EL (cell line): ENCODE measurements at regions not wholly inside any gene's neighbourhood (a gene's known extent, or its start where the extent isn't known, plus 50 kb on each side); places are given as distances from the start of the nearest gene placed in this dataset.

Source experiments
- DNase-seq: peaks from one replicate; pipeline ENCODE4 v3.0.0-alpha.2; 2016

- DNase-seq, result no peak
Observed at GRCh38 chr16:5556158-5556810, 458.7 kb upstream of the EEF2KMT start.

DNA sequence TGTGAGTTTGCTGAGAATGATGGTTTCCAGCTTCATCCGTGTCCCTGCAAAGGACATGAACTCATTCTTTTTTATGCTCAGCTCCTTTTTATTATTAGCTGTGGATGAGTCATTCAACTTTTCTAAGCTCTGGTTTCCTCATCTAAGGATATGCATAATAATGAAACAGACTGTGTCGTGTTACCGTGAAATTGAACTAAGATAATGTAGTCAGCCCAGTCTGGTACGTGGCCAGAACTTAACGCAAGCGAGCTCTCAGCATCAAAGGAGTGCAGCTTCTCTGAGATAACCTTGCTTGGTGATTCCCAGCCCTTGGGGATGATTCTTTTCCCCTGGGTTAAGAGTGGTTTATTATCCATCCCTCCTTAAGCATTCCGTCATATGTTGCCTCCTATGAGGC, 454.3 kb upstream of the EEF2KMT start:
- DNase-seq, result no peak

DNA sequence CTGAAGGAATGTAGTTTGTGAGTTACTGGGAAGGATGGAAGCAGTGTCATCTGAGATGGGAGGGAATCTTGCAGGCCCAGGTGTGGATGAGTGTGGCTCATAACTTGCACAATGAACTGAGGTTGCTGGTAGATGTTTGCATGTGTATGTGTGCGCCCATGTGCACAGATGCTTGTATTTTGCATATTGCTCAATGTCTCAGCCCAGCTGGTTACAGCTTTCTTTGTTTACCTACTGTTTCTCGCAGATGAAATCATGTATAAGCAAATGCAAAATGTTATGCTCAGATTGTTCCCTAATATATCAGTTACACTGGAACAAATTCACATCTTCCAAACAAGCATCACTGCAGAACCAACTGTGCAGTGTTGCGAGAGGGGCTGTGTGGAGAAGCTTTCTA, 452.2 kb upstream of the EEF2KMT start:
- no peak for DNase-seq

DNA sequence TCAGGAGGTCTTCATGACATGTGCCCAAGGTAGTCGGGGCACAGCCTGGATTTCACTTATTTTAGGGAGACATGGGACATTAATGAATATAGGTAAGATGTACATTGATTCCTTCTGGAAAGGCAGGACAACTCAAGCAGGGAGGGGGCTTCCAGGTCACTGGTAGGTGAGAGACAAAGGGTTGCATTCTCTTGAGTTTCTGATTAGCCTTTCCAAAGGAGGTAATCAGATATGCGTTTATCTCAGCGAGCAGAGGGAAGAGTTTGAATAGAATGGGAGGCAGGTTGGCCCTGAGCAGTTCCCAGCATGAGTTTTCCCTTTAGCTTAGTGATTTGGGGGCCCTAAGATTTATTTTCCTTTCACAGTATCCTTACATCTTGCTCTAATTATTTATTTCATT, 443.8 kb upstream of the EEF2KMT start:
- DNase-seq, result no peak

- no peak for DNase-seq
Observed at GRCh38 chr16:5537347-5537746, 439.8 kb upstream of the EEF2KMT start.

- no peak for DNase-seq
Observed at GRCh38 chr16:5533321-5533888, 435.8 kb upstream of the EEF2KMT start.

DNA sequence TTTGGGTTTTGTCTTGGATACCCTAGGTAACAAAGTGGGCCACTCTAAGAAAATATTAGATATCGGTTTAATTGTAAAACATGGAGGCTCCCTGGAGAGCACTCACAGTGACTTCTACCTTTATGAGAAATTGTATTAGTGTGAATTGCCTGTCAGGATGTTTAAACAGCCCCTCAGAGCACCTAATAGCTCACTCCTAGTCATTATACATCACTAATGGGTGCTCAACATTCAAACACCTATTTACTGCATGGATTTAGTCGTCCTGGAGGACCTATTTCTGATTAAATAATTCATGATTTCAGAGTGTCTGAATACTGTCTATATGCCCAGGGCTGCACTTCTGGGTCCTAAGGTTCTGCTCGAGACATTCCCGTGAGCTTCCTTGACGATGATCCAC, 430.2 kb upstream of the EEF2KMT start:
- DNase-seq, result no peak

DNA sequence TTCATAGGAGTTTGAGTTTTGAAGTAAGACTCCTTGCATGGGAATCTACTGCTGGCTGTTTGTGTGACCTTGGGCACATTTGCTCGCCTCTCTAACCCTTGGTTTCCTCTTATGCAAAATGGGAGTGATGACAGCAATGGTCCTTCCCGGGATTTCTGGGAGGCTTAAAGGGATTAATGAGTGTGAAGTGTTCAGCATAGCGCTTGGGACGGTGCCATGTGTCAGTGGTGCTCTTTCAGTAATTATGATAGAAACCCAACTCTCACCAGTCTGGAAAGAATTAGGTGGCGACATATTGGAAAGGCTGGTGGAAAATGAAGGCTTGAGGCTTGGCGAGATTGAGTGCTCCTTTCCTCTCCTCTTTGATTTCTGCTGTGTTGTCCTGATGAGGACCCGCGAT, 429.2 kb upstream of the EEF2KMT start:
- no peak for DNase-seq

GRCh38 chr16:5523829-5524228, 426.2 kb upstream of the EEF2KMT start:
- DNase-seq, result no peak

DNA sequence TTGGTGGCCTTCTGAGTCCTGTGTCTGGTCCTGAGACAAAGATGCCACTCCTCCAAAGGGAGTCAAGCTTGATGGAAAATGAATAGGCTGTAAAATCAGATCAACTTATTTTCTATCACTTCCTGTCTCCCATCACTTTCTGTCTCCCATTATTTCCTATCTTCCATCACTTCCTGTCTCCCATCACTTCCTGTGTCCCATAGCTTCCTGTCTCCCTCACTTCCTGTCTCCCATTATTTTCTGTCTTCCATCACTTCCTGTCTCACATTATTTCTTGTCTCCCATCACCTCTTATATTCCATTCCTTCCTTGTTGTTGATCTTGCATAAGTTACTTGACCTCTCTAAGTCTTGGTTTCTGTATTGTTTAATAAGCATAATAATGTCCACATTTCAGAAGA, 418.5 kb upstream of the EEF2KMT start:
- no peak for DNase-seq

DNA sequence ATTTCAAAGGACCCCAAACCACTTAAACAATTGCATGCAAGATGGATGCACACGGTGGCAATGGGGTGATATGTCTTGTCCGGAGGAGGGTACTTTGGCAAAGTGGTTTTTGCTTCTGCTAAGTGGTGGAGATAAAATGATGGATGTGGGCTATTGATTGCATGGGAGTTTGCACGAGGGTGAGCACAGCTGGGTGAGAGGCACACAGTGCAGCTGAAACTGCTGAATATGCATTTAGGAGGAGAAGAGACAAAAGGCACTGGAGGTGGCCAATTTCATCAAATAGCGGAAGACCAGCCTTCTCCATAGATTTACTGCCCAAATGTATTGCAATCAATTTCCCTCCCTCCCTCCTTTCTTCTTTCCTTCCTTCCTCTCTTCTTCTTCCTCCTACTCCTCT, 414.4 kb upstream of the EEF2KMT start:
- DNase-seq, result no peak

- DNase-seq, result no peak
Observed at GRCh38 chr16:5510819-5511370, 413.3 kb upstream of the EEF2KMT start.

GRCh38 chr16:5509794-5510193, 412.2 kb upstream of the EEF2KMT start:
- no peak for DNase-seq

- DNase-seq, result no peak
Observed at GRCh38 chr16:5509336-5509735, 411.7 kb upstream of the EEF2KMT start.

- no peak for DNase-seq
Observed at GRCh38 chr16:5508371-5508770, 410.8 kb upstream of the EEF2KMT start.

DNA sequence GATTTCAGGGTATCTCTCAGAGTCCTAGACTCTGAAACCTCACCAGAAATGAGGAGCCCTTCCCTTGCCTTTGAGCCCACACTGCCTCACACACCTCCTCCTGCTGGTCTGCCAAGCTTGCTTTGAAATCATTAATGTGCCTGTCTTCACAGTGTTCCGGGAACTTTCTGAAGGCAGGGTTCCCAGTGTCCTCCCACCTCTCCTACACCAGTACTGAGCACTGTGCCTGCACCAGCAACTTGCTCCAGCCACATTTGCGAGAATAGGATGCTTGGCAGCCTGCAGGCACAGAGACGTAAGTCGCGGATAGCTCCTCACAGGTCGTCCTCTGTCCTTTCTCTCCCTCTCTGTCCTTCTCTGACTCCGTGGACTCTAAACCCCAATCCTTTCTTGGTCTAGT, 408.4 kb upstream of the EEF2KMT start:
- no peak for DNase-seq

DNA sequence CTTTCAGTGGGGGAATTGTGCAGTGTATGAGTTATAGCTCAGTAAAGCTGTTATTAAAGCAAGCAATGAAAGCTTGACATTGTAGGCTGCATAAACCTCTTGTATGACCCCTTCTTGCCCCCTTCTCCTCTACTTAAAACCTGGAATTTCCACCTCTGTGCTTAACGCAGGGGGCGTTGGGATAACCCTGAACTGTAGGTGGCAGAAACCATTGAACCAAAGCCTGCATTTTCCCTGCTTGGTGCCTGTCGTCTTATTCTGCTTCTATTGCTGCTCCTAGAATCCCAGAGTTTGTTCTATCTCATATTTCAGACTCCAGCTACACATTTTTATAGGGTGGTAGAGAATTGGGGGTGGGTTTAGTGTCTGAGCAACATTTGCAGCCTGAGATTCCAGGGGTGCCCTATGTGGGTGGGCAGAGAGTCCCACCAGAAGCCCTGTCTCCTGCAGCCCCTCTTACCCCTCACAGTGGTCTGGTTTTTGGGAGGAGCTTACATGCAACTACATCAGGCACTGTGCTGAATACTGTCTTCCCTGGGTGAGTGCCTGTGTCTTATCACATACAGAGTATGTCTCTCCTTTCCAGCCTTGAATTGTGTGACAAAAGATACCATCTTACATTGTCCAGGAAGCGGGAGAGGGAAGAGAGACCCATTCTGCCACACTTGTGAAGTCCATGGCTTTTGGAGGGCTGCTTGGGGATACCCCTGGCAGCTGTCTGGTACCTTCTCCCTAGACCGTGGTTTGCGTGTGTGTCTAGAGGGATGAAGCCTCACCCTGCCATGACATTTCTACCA, 407.7 kb upstream of the EEF2KMT start:
- no peak for DNase-seq

- no peak for DNase-seq
Observed at GRCh38 chr16:5504064-5504781, 406.6 kb upstream of the EEF2KMT start.

- DNase-seq, result no peak
Observed at GRCh38 chr16:5502944-5503343, 405.3 kb upstream of the EEF2KMT start.

GRCh38 chr16:5502467-5502869, 404.9 kb upstream of the EEF2KMT start:
- no peak for DNase-seq

- DNase-seq, result no peak
Observed at GRCh38 chr16:5500526-5500925, 402.9 kb upstream of the EEF2KMT start.

DNA sequence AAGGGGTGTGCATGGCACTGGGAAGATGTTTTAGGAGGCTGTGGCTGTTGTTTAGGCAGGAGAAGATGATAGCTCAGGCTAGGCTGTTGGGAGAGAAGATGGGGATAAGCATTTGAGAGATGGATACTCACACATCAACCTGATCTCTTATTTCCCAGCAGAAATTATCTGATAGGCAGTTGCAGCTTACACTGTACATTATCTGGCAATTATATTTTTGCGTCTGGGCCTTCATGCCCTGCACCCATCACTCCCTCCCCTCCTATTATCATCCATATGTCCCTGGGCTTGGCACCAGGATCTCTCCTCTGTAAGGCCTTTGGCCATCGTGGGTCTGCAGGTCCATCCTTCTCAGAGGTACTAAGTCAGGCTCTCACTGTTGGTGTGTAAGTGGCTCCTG, 401.0 kb upstream of the EEF2KMT start:
- no peak for DNase-seq

DNA sequence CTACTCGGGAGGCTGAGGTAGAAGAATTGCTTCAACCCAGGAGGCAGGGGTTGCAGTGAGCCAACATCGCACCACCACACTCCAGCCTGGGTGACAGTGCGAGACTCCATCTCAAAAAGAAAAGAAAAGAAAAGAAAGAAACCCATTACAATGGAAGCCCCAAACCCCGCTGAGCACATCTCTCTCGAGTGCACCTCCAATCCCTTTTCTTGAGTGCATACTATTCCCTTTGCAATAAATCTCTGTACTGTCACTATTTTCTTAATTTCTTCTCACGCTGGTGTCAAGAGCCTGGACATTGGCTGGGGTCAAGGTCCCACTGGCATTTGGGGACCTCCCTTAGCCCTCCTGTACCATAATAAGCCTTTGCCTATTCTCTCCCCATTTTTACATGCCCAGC, 398.4 kb upstream of the EEF2KMT start:
- no peak for DNase-seq
